Left renal cortex interstitium (tissue), 4 donors: ENCODE measurements at regions not wholly inside any gene's neighbourhood (a gene's known extent, or its start where the extent isn't known, plus 50 kb on each side); places are given as distances from the start of the nearest gene placed in this dataset.
"Not testable (repeated sequence)": the region's sequence is repeated elsewhere in the genome, so short reads cannot be mapped to it uniquely, and the experiment has no call there.

ENCODE experiments used
- DNase-seq, 4 donors: peaks; one replicate each; pipeline ENCODE4 v3.0.0-alpha.2; 2013; ENCODE audit warnings: low read depth in 4 of 4, low spot score in 2 of 4, missing footprints in 1 of 4

DNA sequence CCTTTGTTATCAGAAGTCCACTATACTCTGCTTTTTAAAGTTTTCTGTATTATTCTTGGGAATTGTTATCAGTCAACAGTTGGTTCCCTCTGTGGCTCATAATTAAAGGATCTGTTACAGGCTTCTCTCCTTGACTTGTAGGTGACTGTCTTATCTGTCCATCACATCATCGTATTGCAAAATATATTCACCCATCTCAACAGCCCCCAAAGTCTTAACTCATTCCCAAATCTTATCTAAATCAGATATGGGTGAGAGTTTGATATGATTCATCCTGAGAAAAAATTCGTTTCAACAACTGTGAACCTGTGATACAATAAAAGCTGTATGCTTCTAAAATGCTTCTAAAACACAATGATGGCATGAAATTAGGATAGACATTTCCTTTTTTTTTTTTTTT lies 1245.6 kb upstream of the RAG2 start:
- no peak for DNase-seq

DNA sequence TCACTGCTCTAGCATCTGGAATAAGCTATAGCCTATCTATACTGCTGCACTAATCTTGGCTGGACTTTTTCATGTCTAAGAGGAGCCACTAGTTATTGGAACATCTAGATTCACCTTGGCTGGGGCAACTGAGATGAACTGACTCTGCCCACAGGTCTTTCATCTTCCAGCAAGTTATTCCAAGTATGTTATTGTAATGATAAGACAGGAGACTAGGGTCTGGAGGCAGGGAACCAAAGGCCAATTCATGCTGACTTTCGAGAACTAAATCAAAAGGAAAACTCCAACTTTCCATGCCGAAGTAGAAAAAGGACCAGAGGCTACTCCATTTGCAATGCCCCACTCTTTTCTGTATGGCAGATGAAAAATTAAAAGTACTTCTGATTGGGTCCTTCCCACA lies 1243.0 kb upstream of the RAG2 start:
- no peak for DNase-seq

GRCh38 chr11:37840345-37840744 lies 1242.3 kb upstream of the RAG2 start:
- DNase-seq = not testable (repeated sequence)

GRCh38 chr11:37830529-37830928 lies 1232.5 kb upstream of the RAG2 start:
- no peak for DNase-seq

- DNase-seq = no peak
Measured at GRCh38 chr11:37817727-37818270, 1219.8 kb upstream of the RAG2 start.

- no peak for DNase-seq
Measured at GRCh38 chr11:37812281-37812880, 1214.3 kb upstream of the RAG2 start.

- DNase-seq = no peak
Measured at GRCh38 chr11:37811349-37811748, 1213.3 kb upstream of the RAG2 start.

DNA sequence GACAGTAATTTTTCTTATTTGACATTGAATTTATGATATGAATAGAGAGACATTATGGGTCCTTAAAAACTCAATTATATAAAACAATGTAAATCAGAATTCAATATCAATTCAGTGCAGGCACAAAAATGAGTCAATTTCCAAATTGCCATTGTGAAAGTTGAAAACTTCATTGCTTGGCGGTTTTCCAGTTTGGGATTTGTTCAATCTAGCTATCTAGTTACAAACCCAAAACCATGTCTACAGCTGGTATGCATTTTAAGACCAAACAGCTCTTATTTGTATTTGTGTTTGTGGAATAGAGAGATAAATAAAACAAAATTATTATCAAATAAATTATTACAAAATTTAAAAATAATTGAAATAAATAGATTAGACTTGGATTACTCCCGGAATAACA lies 1206.6 kb upstream of the RAG2 start:
- no peak for DNase-seq

DNA sequence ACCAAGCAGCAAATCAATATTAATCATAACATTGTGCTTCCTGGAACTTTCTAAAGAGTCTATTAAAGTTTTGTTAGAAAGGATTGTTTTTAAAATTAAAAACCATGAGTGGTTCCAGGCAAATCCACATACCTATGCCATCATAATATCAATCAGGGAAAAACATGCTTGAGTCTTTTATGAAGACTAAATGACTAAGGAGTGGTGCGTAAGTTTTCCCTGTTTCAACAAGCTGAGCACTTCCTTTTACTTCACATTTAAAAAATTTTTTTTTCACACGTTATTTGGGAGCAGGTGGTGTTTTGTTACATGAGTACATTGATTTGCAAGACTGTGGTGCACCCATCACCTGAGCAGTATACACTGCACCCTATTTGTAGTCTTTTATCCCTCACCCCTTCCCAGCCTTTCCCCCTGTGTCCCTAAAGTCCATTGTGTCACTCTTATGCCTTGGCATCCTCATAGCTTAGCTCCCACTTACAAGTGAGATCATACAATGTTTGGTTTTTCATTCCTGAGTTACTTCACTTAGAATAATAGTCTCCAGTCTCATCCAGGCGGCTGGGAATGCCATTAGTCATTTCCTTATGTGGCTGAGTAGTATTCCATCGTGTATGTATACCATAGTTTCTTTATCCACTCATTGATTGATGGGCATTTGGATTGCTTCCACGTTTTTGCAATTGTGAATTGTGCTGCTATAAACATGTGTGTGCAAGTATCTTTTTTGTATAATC lies 1190.3 kb upstream of the RAG2 start:
- DNase-seq = no peak

GRCh38 chr11:37786214-37786755 lies 1188.2 kb upstream of the RAG2 start:
- DNase-seq = no peak

DNA sequence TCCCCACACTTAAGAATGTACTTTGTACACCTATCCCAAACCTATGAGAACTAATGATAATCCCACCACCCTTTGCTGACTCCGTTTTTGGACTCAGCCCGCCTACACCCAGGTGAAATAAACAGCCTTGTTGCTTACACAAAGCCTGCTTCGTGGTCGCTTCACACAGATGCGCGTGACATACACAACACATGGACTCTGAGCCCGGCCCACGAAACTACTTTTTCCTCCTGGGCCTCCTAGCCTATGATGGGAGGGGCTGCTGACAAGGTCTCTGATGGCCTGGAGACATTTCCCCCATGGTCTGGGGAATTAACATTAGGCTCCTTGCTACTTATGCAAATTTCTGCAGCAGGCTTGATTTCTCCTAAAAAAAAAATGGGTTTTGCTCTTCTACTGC lies 1176.4 kb upstream of the RAG2 start:
- DNase-seq = no peak

- no peak for DNase-seq
Measured at GRCh38 chr11:37770145-37770544, 1172.1 kb upstream of the RAG2 start.

GRCh38 chr11:37762079-37762478 lies 1164.0 kb upstream of the RAG2 start:
- no peak for DNase-seq

- no peak for DNase-seq
Measured at GRCh38 chr11:37755521-37755920, 1157.5 kb upstream of the RAG2 start.

GRCh38 chr11:37748641-37749040 lies 1150.6 kb upstream of the RAG2 start:
- no peak for DNase-seq

DNA sequence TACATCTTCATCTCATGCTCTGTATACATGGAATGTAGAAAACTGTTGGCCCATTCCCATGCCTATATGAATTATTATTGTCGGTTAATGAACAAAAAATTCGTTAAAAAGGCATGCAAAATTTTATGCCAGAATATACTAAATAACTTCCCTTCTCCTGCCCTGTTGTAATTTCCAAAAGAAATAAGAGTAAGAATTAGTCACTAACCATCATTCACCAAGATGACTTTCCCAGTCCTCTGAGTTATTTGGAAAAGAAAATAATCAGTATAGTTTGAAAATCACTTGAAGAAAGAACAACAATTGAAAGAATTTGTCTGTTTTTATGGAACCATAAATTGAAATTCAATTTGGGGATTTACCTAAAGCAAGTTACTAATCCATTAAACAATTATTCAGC lies 1149.1 kb upstream of the RAG2 start:
- no peak for DNase-seq

- DNase-seq = no peak
Measured at GRCh38 chr11:37727371-37727770, 1129.3 kb upstream of the RAG2 start.

DNA sequence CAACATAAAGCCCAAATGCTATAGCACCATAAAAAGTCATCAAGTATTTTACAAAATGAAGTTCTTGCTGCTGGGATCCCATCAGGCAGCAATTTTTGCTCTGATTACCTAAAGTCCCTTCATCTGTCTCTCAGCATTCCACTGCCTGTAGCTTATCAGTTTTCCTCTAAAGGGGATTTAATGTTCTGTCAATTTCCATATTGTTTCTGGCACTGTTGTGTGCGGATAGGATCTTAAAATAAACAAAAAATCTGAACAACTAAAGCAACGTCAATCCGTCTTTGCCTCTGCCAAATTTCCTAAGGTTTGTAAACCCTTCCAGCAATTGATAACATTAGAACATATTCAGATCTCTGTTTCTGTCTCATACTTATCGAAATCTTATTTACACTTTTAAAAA lies 1126.3 kb upstream of the RAG2 start:
- DNase-seq = no peak

- no peak for DNase-seq
Measured at GRCh38 chr11:37721485-37721884, 1123.4 kb upstream of the RAG2 start.

DNA sequence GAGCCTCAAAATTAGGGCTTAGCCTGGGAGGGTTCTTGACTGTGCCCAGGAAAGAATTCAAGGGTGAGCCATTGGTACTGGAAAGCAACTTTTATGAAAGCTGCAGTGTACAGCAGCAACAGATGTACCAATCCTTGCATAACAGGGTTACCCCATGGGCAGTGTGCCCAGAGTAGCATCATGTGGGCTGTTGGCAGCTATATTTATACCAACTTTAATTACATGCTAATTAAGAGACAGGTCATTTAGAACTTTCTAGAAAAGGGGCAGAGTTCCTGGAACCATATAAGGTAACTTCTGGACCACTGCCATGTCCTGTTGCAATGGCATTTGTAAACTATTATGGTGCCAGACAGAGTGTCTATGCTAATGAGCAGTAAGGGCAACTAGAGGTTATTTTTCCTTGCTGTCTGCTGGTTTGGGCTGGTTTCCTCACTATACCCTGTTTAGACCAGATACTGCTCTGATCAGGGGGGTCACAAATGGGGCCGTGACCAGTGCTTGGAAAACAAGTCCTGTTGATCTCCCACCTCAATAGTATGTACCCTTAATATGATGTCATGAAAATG lies 1120.5 kb upstream of the RAG2 start:
- DNase-seq = no peak

DNA sequence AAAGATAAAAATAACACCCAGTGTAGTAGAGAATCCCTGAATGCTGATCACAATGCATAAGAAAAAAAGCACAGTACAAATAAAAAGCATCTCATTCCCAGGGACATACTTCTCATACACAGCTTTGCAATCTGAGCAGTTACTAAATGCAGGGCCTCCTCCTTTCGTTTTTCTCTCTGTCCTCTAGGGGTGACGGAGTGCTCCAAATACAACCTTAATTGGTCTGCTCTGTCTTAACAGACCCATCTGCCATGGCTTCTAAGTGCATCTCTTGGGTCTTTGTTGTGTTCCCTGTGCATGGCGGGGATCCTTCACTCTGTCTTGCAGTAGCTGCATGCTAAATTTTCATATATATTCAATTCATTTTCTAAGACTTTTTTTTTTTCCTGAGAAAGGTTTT lies 1114.2 kb upstream of the RAG2 start:
- DNase-seq = no peak

GRCh38 chr11:37710031-37710430 lies 1112.0 kb upstream of the RAG2 start:
- no peak for DNase-seq
